HG02870 (cell line): ENCODE measurements at regions not wholly inside any gene's neighbourhood (a gene's known extent, or its start where the extent isn't known, plus 50 kb on each side); places are given as distances from the start of the nearest gene placed in this dataset.

ENCODE experiments used
- ATAC-seq: cut with Tn5 transposase; IDR thresholded peaks from one replicate; pipeline ENCODE4 v1.9.1; 2021; ENCODE audit warnings: mild to moderate bottlenecking, moderate library complexity; ENCODE audit not compliant: unreplicated experiment

- ATAC-seq = no peak
Measured at GRCh38 chr10:9645404-9645803, 1372.3 kb upstream of the CELF2 start.

GRCh38 chr10:9645928-9646600, 1371.6 kb upstream of the CELF2 start:
- no peak for ATAC-seq

GRCh38 chr10:9654261-9654660, 1363.4 kb upstream of the CELF2 start:
- ATAC-seq = no peak

GRCh38 chr10:9656386-9656785, 1361.3 kb upstream of the CELF2 start:
- ATAC-seq = no peak

- no peak for ATAC-seq
Measured at GRCh38 chr10:9656996-9657395, 1360.7 kb upstream of the CELF2 start.

- no peak for ATAC-seq
Measured at GRCh38 chr10:9657530-9657929, 1360.1 kb upstream of the CELF2 start.

GRCh38 chr10:9668411-9668810, 1349.3 kb upstream of the CELF2 start:
- no peak for ATAC-seq

GRCh38 chr10:9670911-9671310, 1346.8 kb upstream of the CELF2 start:
- no peak for ATAC-seq

- no peak for ATAC-seq
Measured at GRCh38 chr10:9681655-9682054, 1336.0 kb upstream of the CELF2 start.

GRCh38 chr10:9682802-9683201, 1334.9 kb upstream of the CELF2 start:
- no peak for ATAC-seq

GRCh38 chr10:9684186-9684585, 1333.5 kb upstream of the CELF2 start:
- ATAC-seq = no peak

GRCh38 chr10:9685596-9685995, 1332.1 kb upstream of the CELF2 start:
- no peak for ATAC-seq

- ATAC-seq = no peak
Measured at GRCh38 chr10:9688711-9689110, 1329.0 kb upstream of the CELF2 start.

GRCh38 chr10:9707216-9707615, 1310.5 kb upstream of the CELF2 start:
- no peak for ATAC-seq

GRCh38 chr10:9709849-9710248, 1307.8 kb upstream of the CELF2 start:
- ATAC-seq = no peak

- ATAC-seq = no peak
Measured at GRCh38 chr10:9712393-9712792, 1305.3 kb upstream of the CELF2 start.

- ATAC-seq = no peak
Measured at GRCh38 chr10:9719246-9719645, 1298.4 kb upstream of the CELF2 start.

- no peak for ATAC-seq
Measured at GRCh38 chr10:9733766-9734165, 1283.9 kb upstream of the CELF2 start.

- ATAC-seq = no peak
Measured at GRCh38 chr10:9734218-9734617, 1283.5 kb upstream of the CELF2 start.

- no peak for ATAC-seq
Measured at GRCh38 chr10:9735731-9736130, 1281.9 kb upstream of the CELF2 start.

GRCh38 chr10:9743639-9744038, 1274.0 kb upstream of the CELF2 start:
- ATAC-seq = no peak

GRCh38 chr10:9745158-9745557, 1272.5 kb upstream of the CELF2 start:
- no peak for ATAC-seq

- ATAC-seq = no peak
Measured at GRCh38 chr10:9757176-9757575, 1260.5 kb upstream of the CELF2 start.
